Stomach (tissue), 8 donors: ENCODE measurements at regions not wholly inside any gene's neighbourhood (a gene's known extent, or its start where the extent isn't known, plus 50 kb on each side); places are given as distances from the start of the nearest gene placed in this dataset.

ENCODE experiments used
- DNase-seq, 2 donors: peaks; one replicate each; pipeline versions ENCODE4 v3.0.0 to v3.0.0-alpha.2; 2013 to 2019
- H3K27ac ChIP-seq, 5 donors: fragments of 200-600 bp in 4 of 5; sonication (generic) in 4 of 5; one replicate each; pipeline ENCODE4 v1.5.1; 2013 to 2019; ENCODE audit warnings: mild to moderate bottlenecking in 1 of 5, moderate library complexity in 1 of 5
- H3K27me3 ChIP-seq, 3 donors: fragments of 200-600 bp; sonication (generic); one replicate each; pipeline ENCODE4 v1.5.1; 2017 to 2019; ENCODE audit warnings: mixed run types in 1 of 3
- H3K36me3 ChIP-seq, 4 donors: fragments of 200-600 bp; sonication (generic); 1 replicate in 3 of 4; 2 replicates in 1 of 4; pipeline ENCODE4 v1.5.1; 2016 to 2019
- H3K4me1 ChIP-seq, 4 donors: fragments of 200-600 bp; sonication (generic); one replicate each; pipeline ENCODE4 v1.5.1; 2016 to 2019
- H3K4me3 ChIP-seq, 4 donors: fragments of 200-600 bp; sonication (generic) in 3 of 4; one replicate each; pipeline ENCODE4 v1.5.1; 2016 to 2019; ENCODE audit warnings: mild to moderate bottlenecking in 1 of 4
- H3K9me3 ChIP-seq, 4 donors: fragments of 200-600 bp; sonication (generic); one replicate each; pipeline ENCODE4 v1.5.1; 2016 to 2019
- CTCF ChIP-seq, 7 experiments: fragments of 450-650 bp in 4 of 7; fragments of 200-600 bp in 3 of 7; sonication (generic) in 3 of 7; IDR thresholded peaks; one replicate each; pipeline ENCODE4 v1.5.1; 2016 to 2019; ENCODE audit warnings: antibody characterized with exemption in 7 of 7, control low read depth in 2 of 7, mild to moderate bottlenecking in 1 of 7
- EP300 ChIP-seq: sonication (generic); formaldehyde crosslinking; IDR thresholded peaks from one replicate; pipeline ENCODE4 v1.6.1; 2017; ENCODE audit warnings: antibody characterized with exemption
- POLR2A ChIP-seq, 4 donors: fragments of 450-650 bp; IDR thresholded peaks; one replicate each; pipeline ENCODE4 v1.6.1; 2016; ENCODE audit warnings: antibody characterized with exemption in 4 of 4, control low read depth in 2 of 4, mild to moderate bottlenecking in 1 of 4, moderate library complexity in 1 of 4
- POLR2AphosphoS5 ChIP-seq, 3 donors: sonication (generic); formaldehyde crosslinking; IDR thresholded peaks; one replicate each; pipeline ENCODE4 v1.6.1; 2016; ENCODE audit warnings: antibody characterized with exemption in 3 of 3
- WGBS, 5 donors: extraction: QIAGEN DNeasy Blood & Tissue Kit in 3 of 5; methylation state at CpG; one replicate each; pipeline versions ENCODE4 v1.1.5 to v1.1.7; 2013 to 2018; 5-methylcytosine and 5-hydroxymethylcytosine counted together
- intact Hi-C: fragments of 100-400 bp; cut with DNase I; formaldehyde crosslinking; loops from one replicate; pipeline ENCODE4 v1.15.1; 2023; ENCODE audit warnings: low total_unique reads
- donor health status: healthy with polysubstance abuse.
- donor health status: Bipolar disorder and iron deficiency.
- donor health status: healthy.

GRCh38 chr5:2921651-2922050 is 170.2 kb upstream of the IRX2 start:
- no peaks in the 10 kb centered on the region for H3K27me3 ChIP-seq
- TF ChIP-seq EP300 = no peak
- no peak for TF ChIP-seq POLR2AphosphoS5 (IDR thresholded peaks at IDR 0.05)
- TF ChIP-seq POLR2A (IDR thresholded peaks at IDR 0.05) = no peak
- TF ChIP-seq CTCF (IDR thresholded peaks at IDR 0.05) = no peak
- intact Hi-C loops = no loop called here
- no peaks in the 10 kb centered on the region for H3K4me1 ChIP-seq
- H3K36me3 ChIP-seq = no peaks in the 10 kb centered on the region
- peaks cover 0 to 43% (median 29%) of the 10 kb centered on the region in 4 donors for H3K9me3 ChIP-seq
- 88 to 95% (median 94%) methylated on average over 9 of the region's 9 CpGs for WGBS, 5 donors
- DNase-seq = no peak
- no peak overlapping the region for H3K27ac ChIP-seq
- no peak overlapping the region for H3K4me3 ChIP-seq

- Histone ChIP-seq H3K27me3 (no peaks in the 10 kb centered on the region), H3K4me3 (no peak overlapping the region), H3K27ac (no peak overlapping the region), H3K9me3 (peaks cover 0 to 43% (median 29%) of the 10 kb centered on the region in 4 donors), H3K4me1 (no peaks in the 10 kb centered on the region), H3K36me3 (no peaks in the 10 kb centered on the region)
- intact Hi-C loops = no loop called here
- 87 to 94% (median 90%) methylated on average over 4 to 5 of the region's 5 CpGs for WGBS, 5 donors
- TF ChIP-seq POLR2AphosphoS5 (IDR thresholded peaks at IDR 0.05) (no peak), POLR2A (IDR thresholded peaks at IDR 0.05) (no peak), EP300 (no peak), CTCF (IDR thresholded peaks at IDR 0.05) (no peak)
- no peak for DNase-seq
Observed at GRCh38 chr5:2921176-2921575, 169.7 kb upstream of the IRX2 start.

- Histone ChIP-seq H3K27ac (no peak overlapping the region), H3K36me3 (no peaks in the 10 kb centered on the region), H3K4me3 (no peak overlapping the region), H3K9me3 (peaks cover 0 to 43% (median 29%) of the 10 kb centered on the region in 4 donors), H3K4me1 (no peaks in the 10 kb centered on the region), H3K27me3 (no peaks in the 10 kb centered on the region)
- WGBS, 5 donors = 79 to 84% (median 81%) methylated on average over 5 of the region's 5 CpGs
- intact Hi-C loops = no loop called here
- no peak for DNase-seq
- TF ChIP-seq POLR2A (IDR thresholded peaks at IDR 0.05) (no peak), POLR2AphosphoS5 (IDR thresholded peaks at IDR 0.05) (no peak), CTCF (IDR thresholded peaks at IDR 0.05) (no peak), EP300 (no peak)
Observed at GRCh38 chr5:2920312-2920711, 168.8 kb upstream of the IRX2 start.

GRCh38 chr5:2919310-2920018 is 168.0 kb upstream of the IRX2 start:
- H3K27me3 ChIP-seq = no peaks in the 10 kb centered on the region
- H3K27ac ChIP-seq = no peak overlapping the region
- H3K4me1 ChIP-seq = no peaks in the 10 kb centered on the region
- no peak for TF ChIP-seq POLR2AphosphoS5 (IDR thresholded peaks at IDR 0.05)
- TF ChIP-seq CTCF (IDR thresholded peaks at IDR 0.05) = no peak
- no peak for TF ChIP-seq EP300
- TF ChIP-seq POLR2A (IDR thresholded peaks at IDR 0.05) = no peak
- no peak overlapping the region for H3K4me3 ChIP-seq
- no peak for DNase-seq
- H3K36me3 ChIP-seq = no peaks in the 10 kb centered on the region
- intact Hi-C loops = no loop called here
- H3K9me3 ChIP-seq = peaks cover 0 to 43% (median 29%) of the 10 kb centered on the region in 4 donors
- WGBS, 5 donors = 77 to 90% (median 85%) methylated on average over 7 to 11 of the region's 11 CpGs
